B cell (primary cell): ENCODE measurements at regions not wholly inside any gene's neighbourhood (a gene's known extent, or its start where the extent isn't known, plus 50 kb on each side); places are given as distances from the start of the nearest gene placed in this dataset.

Source experiments
- EZH2 ChIP-seq: IDR thresholded peaks from 2 replicates; pipeline ENCODE4 v1.6.1; 2012; ENCODE audit warnings: borderline replicate concordance, low read depth, mild to moderate bottlenecking, moderate library complexity, low read length; ENCODE audit not compliant: insufficient read depth, poor library complexity, severe bottlenecking
- TF ChIP-seq, protein P1 (sequence below): fragments of 200-600 bp; IDR thresholded peaks from one replicate; pipeline ENCODE4 v1.8.0; 2022; ENCODE audit warnings: antibody characterized with exemption, mild to moderate bottlenecking

- TF ChIP-seq, protein P1, sequence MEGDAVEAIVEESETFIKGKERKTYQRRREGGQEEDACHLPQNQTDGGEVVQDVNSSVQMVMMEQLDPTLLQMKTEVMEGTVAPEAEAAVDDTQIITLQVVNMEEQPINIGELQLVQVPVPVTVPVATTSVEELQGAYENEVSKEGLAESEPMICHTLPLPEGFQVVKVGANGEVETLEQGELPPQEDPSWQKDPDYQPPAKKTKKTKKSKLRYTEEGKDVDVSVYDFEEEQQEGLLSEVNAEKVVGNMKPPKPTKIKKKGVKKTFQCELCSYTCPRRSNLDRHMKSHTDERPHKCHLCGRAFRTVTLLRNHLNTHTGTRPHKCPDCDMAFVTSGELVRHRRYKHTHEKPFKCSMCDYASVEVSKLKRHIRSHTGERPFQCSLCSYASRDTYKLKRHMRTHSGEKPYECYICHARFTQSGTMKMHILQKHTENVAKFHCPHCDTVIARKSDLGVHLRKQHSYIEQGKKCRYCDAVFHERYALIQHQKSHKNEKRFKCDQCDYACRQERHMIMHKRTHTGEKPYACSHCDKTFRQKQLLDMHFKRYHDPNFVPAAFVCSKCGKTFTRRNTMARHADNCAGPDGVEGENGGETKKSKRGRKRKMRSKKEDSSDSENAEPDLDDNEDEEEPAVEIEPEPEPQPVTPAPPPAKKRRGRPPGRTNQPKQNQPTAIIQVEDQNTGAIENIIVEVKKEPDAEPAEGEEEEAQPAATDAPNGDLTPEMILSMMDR = no peak
- TF ChIP-seq EZH2 = no peak
Measured at GRCh38 chr21:35229290-35229689, 180.2 kb upstream of the RUNX1 start.
